Endothelial cell of umbilical vein (primary cell): ENCODE measurements at regions not wholly inside any gene's neighbourhood (a gene's known extent, or its start where the extent isn't known, plus 50 kb on each side); places are given as distances from the start of the nearest gene placed in this dataset.

ENCODE experiments used
- BruUV-seq: library from RNA; stranded (reverse); fragments of 400-500 nt; replicated peaks from 2 replicates; lab custom pipeline; 2021; lab: Mats Ljungman, UMichigan
- CTCF ChIA-PET: fragments of 300-600, 350-600 bp; sonication (Branson Sonifier 250); formaldehyde crosslinking; loops from one replicate; lab custom pipeline; 2021; ENCODE audit warnings: antibody characterized with exemption, inconsistent platforms; lab: Charles Lee
- POLR2A ChIA-PET: fragments of 300-600, 350-600 bp; sonication (Branson Sonifier 250); formaldehyde crosslinking; loops from one replicate; lab custom pipeline; 2021; ENCODE audit warnings: antibody characterized with exemption, inconsistent platforms; lab: Charles Lee
- DNase-seq: peaks from one replicate; pipeline ENCODE4 v3.0.0-alpha.2; 2011; ENCODE audit warnings: low read depth, low spot score
- FAIRE-seq: peaks from 2 replicates; lab custom pipeline; 2011; peaks lifted over from hg19 to GRCh38; lab: Jason Lieb, UNC
- H2AFZ ChIP-seq: 2 replicates; pipeline ENCODE4 v1.6.0; 2012; ENCODE audit warnings: low read depth, low read length, control low read depth, inconsistent platforms
- H3K27ac ChIP-seq: 2 replicates; pipeline ENCODE4 v1.5.1; 2011; ENCODE audit warnings: low read depth, mild to moderate bottlenecking, control low read depth, low read length, moderate library complexity; ENCODE audit not compliant: insufficient read depth
- H3K27me3 ChIP-seq, 2 experiments: 2 replicates each; pipeline versions ENCODE4 v1.6.0 to v1.6.1; 2011; ENCODE audit warnings: low read length in 2 of 2, mixed read lengths in 1 of 2; ENCODE audit not compliant: control insufficient read depth in 2 of 2, insufficient read depth in 2 of 2
- H3K36me3 ChIP-seq, 2 experiments: 2 replicates in 1 of 2; 3 replicates in 1 of 2; pipeline ENCODE4 v1.5.1; 2011; ENCODE audit warnings: low read length in 2 of 2, mild to moderate bottlenecking in 1 of 2, moderate library complexity in 1 of 2; ENCODE audit not compliant: control insufficient read depth in 2 of 2, insufficient read depth in 2 of 2; ENCODE audit errors: extremely low read depth in 1 of 2
- H3K4me1 ChIP-seq: 3 replicates; pipeline ENCODE4 v1.5.1; 2011; ENCODE audit warnings: mild to moderate bottlenecking, low read length; ENCODE audit not compliant: control insufficient read depth, insufficient read depth; ENCODE audit errors: extremely low read depth
- H3K4me2 ChIP-seq: 2 replicates; pipeline ENCODE4 v1.6.1; 2011; ENCODE audit warnings: low read length, control low read depth, mixed read lengths; ENCODE audit not compliant: insufficient read depth
- H3K4me3 ChIP-seq, 3 experiments: fragments of 200-600 bp in 1 of 3; sonication (generic), shearing (Covaris generic) in 1 of 3; replicated peaks in 1 of 3; 2 replicates each; pipeline ENCODE4 v1.5.1; 2011 to 2016; ENCODE audit warnings: control low read depth in 3 of 3, low read length in 3 of 3, mild to moderate bottlenecking in 2 of 3, inconsistent platforms in 1 of 3, low read depth in 1 of 3, moderate library complexity in 1 of 3; ENCODE audit not compliant: insufficient read depth in 1 of 3
- H3K79me2 ChIP-seq: 2 replicates; pipeline ENCODE4 v1.6.0; 2012; ENCODE audit warnings: low read length, inconsistent platforms; ENCODE audit not compliant: control insufficient read depth, insufficient read depth
- H3K9ac ChIP-seq: replicated peaks from 2 replicates; pipeline ENCODE3; 2011; ENCODE audit warnings: low read length, control low read depth; ENCODE audit not compliant: insufficient read depth; ENCODE audit errors: extremely low read depth
- H3K9me1 ChIP-seq: replicated peaks from 3 replicates; pipeline ENCODE4 v1.6.0; 2011; ENCODE audit warnings: mild to moderate bottlenecking, low read length; ENCODE audit not compliant: control insufficient read depth, insufficient read depth; ENCODE audit errors: extremely low read depth
- H3K9me3 ChIP-seq: replicated peaks from 2 replicates; pipeline ENCODE4 v1.5.1; 2012; ENCODE audit warnings: low read length, inconsistent platforms; ENCODE audit not compliant: control insufficient read depth, insufficient read depth
- H4K20me1 ChIP-seq: replicated peaks from 2 replicates; pipeline ENCODE3; 2011; ENCODE audit warnings: mild to moderate bottlenecking, low read length; ENCODE audit not compliant: control insufficient read depth, insufficient read depth; ENCODE audit errors: extremely low read depth
- EZH2 ChIP-seq: IDR thresholded peaks from 2 replicates; pipeline ENCODE4 v1.6.1; 2012; ENCODE audit warnings: borderline replicate concordance, low read depth, mild to moderate bottlenecking, moderate library complexity, low read length, inconsistent platforms; ENCODE audit not compliant: severe bottlenecking
- FOS ChIP-seq: IDR thresholded peaks from 2 replicates; pipeline ENCODE4 v1.6.1; 2011; ENCODE audit warnings: mild to moderate bottlenecking, low read length, moderate library complexity, borderline replicate concordance; ENCODE audit not compliant: insufficient read depth
- GATA2 ChIP-seq: IDR thresholded peaks from 2 replicates; pipeline ENCODE4 v1.7.0; 2011; ENCODE audit warnings: low read depth, mild to moderate bottlenecking, moderate library complexity, mixed read lengths, low read length; ENCODE audit not compliant: insufficient read length, insufficient read depth
- JUN ChIP-seq: IDR thresholded peaks from 2 replicates; pipeline ENCODE4 v1.6.1; 2011; ENCODE audit warnings: borderline replicate concordance, low read depth; ENCODE audit not compliant: insufficient read length, insufficient read depth
- MYC ChIP-seq: IDR thresholded peaks from one replicate; pipeline ENCODE4 v1.6.1; 2011; ENCODE audit warnings: mild to moderate bottlenecking, low read depth, low read length
- POLR2A ChIP-seq: IDR thresholded peaks from 2 replicates; pipeline ENCODE4 v1.6.1; 2012; ENCODE audit warnings: low read depth, mild to moderate bottlenecking, control low read depth, low read length
- POLR2AphosphoS5 ChIP-seq: IDR thresholded peaks from 2 replicates; pipeline ENCODE4 v1.6.1; 2012; ENCODE audit warnings: low read depth, mild to moderate bottlenecking, control low read depth, low read length, moderate library complexity; ENCODE audit not compliant: insufficient read depth
- dilution Hi-C: fragments of 300-500 bp; cut with MboI; formaldehyde crosslinking; loops from one replicate; pipeline ENCODE4 v1.15.0; 2019; ENCODE audit warnings: low sequenced_read_pairs; ENCODE audit not compliant: extremely low pct_ligation_motif_present
- intact Hi-C: fragments of 100-400 bp; cut with micrococcal nuclease; formaldehyde crosslinking; loops from one replicate; pipeline ENCODE4 v1.10.0; 2022
- TF ChIP-seq, protein P1 (sequence below): IDR thresholded peaks from 2 replicates; pipeline ENCODE4 v1.6.1; 2011; ENCODE audit not compliant: insufficient read depth, insufficient read length
- TF ChIP-seq, protein P2 (sequence below), 2 donors: IDR thresholded peaks; 1 replicate in 1 of 2; 2 replicates in 1 of 2; pipeline ENCODE4 v1.5.1; 2011; ENCODE audit warnings: low read length in 2 of 2, mild to moderate bottlenecking in 2 of 2, moderate library complexity in 2 of 2, control low read depth in 1 of 2, inconsistent platforms in 1 of 2, low read depth in 1 of 2; ENCODE audit not compliant: insufficient read depth in 1 of 2; ENCODE audit errors: extremely low read depth in 1 of 2

DNA sequence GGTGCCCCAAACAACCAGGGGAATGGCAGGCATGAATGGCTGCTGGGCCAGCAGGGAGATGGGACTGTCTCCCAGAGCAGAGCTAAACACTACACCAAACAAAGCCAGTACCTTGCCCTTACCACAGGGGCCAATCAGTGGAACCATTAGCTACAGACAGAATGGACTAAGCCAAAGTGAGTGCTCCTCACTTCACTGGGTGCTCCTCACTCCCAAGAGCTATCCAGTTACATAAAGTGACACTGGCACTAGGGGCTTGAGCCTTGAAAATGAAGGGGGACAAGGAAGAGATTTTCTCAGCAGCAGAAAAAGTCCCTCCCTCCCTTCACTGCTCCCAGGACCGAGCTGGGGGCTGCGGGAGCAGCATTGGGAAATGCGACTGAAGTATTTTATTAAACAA is 110.9 kb upstream of the SHB start:
- Histone ChIP-seq H3K79me2 (no peaks in the 10 kb centered on the region), H2AFZ (no peak overlapping the region), H3K27ac (no peak overlapping the region), H3K9me3 (no peaks in the 10 kb centered on the region), H3K36me3 (no peaks in the 10 kb centered on the region), H3K9me1 (no peaks in the 10 kb centered on the region), H3K9ac (no peak overlapping the region), H4K20me1 (no peaks in the 10 kb centered on the region), H3K27me3 (no peaks in the 10 kb centered on the region), H3K4me2 (no peak overlapping the region), H3K4me1 (peaks cover 4% of the 10 kb centered on the region), H3K4me3 (no peak overlapping the region)
- no peak for TF ChIP-seq POLR2AphosphoS5
- no peak for TF ChIP-seq EZH2
- TF ChIP-seq GATA2 = no peak
- TF ChIP-seq FOS = no peak
- TF ChIP-seq JUN = no peak
- no peak for TF ChIP-seq MYC
- TF ChIP-seq, protein P1, sequence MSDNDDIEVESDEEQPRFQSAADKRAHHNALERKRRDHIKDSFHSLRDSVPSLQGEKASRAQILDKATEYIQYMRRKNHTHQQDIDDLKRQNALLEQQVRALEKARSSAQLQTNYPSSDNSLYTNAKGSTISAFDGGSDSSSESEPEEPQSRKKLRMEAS = no peak
- TF ChIP-seq, protein P2, sequence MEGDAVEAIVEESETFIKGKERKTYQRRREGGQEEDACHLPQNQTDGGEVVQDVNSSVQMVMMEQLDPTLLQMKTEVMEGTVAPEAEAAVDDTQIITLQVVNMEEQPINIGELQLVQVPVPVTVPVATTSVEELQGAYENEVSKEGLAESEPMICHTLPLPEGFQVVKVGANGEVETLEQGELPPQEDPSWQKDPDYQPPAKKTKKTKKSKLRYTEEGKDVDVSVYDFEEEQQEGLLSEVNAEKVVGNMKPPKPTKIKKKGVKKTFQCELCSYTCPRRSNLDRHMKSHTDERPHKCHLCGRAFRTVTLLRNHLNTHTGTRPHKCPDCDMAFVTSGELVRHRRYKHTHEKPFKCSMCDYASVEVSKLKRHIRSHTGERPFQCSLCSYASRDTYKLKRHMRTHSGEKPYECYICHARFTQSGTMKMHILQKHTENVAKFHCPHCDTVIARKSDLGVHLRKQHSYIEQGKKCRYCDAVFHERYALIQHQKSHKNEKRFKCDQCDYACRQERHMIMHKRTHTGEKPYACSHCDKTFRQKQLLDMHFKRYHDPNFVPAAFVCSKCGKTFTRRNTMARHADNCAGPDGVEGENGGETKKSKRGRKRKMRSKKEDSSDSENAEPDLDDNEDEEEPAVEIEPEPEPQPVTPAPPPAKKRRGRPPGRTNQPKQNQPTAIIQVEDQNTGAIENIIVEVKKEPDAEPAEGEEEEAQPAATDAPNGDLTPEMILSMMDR (IDR thresholded peaks at IDR 0.05; ENCODE audit: extremely low read depth in 1 of 2, insufficient read depth in 1 of 2, low read depth in 1 of 2, low read length in 2 of 2) = no peak
- no peak for TF ChIP-seq POLR2A
- dilution Hi-C loops (no loop called here), intact Hi-C loops (no loop called here)
- no TSS peak for BruUV-seq
- no peak for FAIRE-seq
- DNase-seq = no peak
- POLR2A ChIA-PET = no interaction called here
- CTCF ChIA-PET = interaction anchor here (1.8 kb wide), 1 partner anchor 20 kb away, joined by 10 read pairs; no protein-coding TSS in a partner anchor
